Inferior parietal cortex (tissue), 1 donor: ENCODE measurements at regions not wholly inside any gene's neighbourhood (a gene's known extent, or its start where the extent isn't known, plus 50 kb on each side); places are given as distances from the start of the nearest gene placed in this dataset.

ENCODE experiments used
- DNase-seq: peaks from one replicate; pipeline ENCODE4 v3.0.0-alpha.2; 2016; ENCODE audit errors: extremely low spot score

- no peak for DNase-seq
These were observed 343.0 kb downstream of the BMP4 start for GRCh38 chr14:53613404-53614253.

GRCh38 chr14:53610947-53611346 lies 345.7 kb downstream of the BMP4 start:
- DNase-seq: no peak

- DNase-seq: no peak
These were observed 347.6 kb downstream of the BMP4 start for GRCh38 chr14:53609009-53609408.

- no peak for DNase-seq
These were observed 348.3 kb downstream of the BMP4 start for GRCh38 chr14:53608369-53608768.

GRCh38 chr14:53606203-53606602 lies 350.4 kb downstream of the BMP4 start:
- no peak for DNase-seq

GRCh38 chr14:53605562-53605961 lies 351.1 kb downstream of the BMP4 start:
- DNase-seq: no peak

- DNase-seq: no peak
These were observed 352.6 kb downstream of the BMP4 start for GRCh38 chr14:53603994-53604393.

- no peak for DNase-seq
These were observed 355.2 kb downstream of the BMP4 start for GRCh38 chr14:53601409-53601808.

- no peak for DNase-seq
These were observed 357.2 kb downstream of the BMP4 start for GRCh38 chr14:53599221-53599945.

GRCh38 chr14:53596853-53597525 lies 359.6 kb downstream of the BMP4 start:
- no peak for DNase-seq

GRCh38 chr14:53591816-53592215 lies 364.8 kb downstream of the BMP4 start:
- DNase-seq: no peak

- DNase-seq: no peak
These were observed 375.1 kb downstream of the BMP4 start for GRCh38 chr14:53581504-53581903.

- no peak for DNase-seq
These were observed 384.8 kb downstream of the BMP4 start for GRCh38 chr14:53571641-53572328.

- DNase-seq: no peak
These were observed 385.9 kb downstream of the BMP4 start for GRCh38 chr14:53570411-53571387.

- DNase-seq: no peak
These were observed 387.2 kb downstream of the BMP4 start for GRCh38 chr14:53569446-53569845.

- DNase-seq: no peak
These were observed 389.3 kb downstream of the BMP4 start for GRCh38 chr14:53567236-53567780.

- DNase-seq: no peak
These were observed 391.8 kb downstream of the BMP4 start for GRCh38 chr14:53564870-53565269.

- DNase-seq: no peak
These were observed 393.0 kb downstream of the BMP4 start for GRCh38 chr14:53563628-53564027.

GRCh38 chr14:53553221-53553620 lies 400.1 kb upstream of the DDHD1 start:
- DNase-seq: no peak

- no peak for DNase-seq
These were observed 398.7 kb upstream of the DDHD1 start for GRCh38 chr14:53551862-53552261.
